ENCODE measurements at regions not wholly inside any gene's neighbourhood (a gene's known extent, or its start where the extent isn't known, plus 50 kb on each side); places are given as distances from the start of the nearest gene placed in this dataset.

DNA sequence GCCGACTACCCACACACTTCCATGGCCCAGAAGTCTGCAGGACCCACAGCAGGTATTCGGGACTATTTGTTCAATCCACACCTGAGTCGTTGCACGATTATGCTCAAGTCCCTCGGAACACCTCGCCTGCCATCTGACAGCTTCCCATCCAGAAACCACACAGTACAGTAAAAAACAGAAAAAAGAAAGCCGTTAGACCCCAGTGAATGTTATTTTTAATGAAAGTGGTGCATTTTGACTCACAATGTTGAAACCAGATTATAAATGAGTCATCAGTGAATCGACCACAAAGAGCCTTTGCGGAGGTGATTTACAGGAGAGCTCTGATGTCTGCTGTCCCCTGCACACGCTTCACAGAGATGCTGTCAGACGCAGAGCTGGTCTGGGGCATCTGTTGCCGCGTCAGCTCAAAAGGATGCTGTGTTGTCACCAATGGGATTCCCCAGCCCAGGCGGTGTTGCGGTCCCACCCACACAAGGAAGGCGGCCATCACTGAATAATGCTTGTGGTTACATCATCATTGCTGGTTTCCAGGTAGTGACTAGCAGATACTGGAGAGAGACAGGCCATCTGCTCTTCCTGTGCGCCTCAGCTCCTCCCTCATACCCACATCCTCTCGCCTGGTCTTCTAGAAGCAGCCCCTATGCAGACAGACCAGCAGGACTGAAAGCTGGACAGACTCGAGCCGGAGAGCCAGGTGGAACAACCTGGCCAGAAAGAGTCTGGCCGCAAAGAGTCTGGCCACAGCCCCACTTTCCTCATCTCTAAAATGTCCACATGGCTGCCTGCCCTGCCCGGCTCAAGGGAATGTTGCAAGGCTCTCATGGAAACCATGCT lies 116.8 kb downstream of the TOMM20 start (continued):
- no peak for TF ChIP-seq ZNF621 (tag by site-specific recombination; IDR thresholded peaks at IDR 0.05)
- TF ChIP-seq ZNF585B (tag by site-specific recombination; IDR thresholded peaks at IDR 0.05): no peak
- no peak for TF ChIP-seq ZNF280C (tag by site-specific recombination; IDR thresholded peaks at IDR 0.05)
- no peak for TF ChIP-seq ZNF654 (tag by site-specific recombination; IDR thresholded peaks at IDR 0.05; ENCODE audit: low read depth)
- no peak for TF ChIP-seq ZNF239 (tag by site-specific recombination; IDR thresholded peaks at IDR 0.05)
- TF ChIP-seq ZNF777 (tag by site-specific recombination; IDR thresholded peaks at IDR 0.05; ENCODE audit: borderline replicate concordance): no peak
- no peak for TF ChIP-seq ZNF274 (IDR thresholded peaks at IDR 0.05; ENCODE audit: low read length)
- TF ChIP-seq ZNF274 (tag by site-specific recombination; IDR thresholded peaks at IDR 0.05; ENCODE audit: borderline replicate concordance): no peak
- peak; percentile 97 for TF ChIP-seq PRDM1 (tag by site-specific recombination; IDR thresholded peaks at IDR 0.05)
- TF ChIP-seq ZNF48 (tag by site-specific recombination; IDR thresholded peaks at IDR 0.05): no peak
- no peak for TF ChIP-seq ZNF202 (tag by site-specific recombination; IDR thresholded peaks at IDR 0.05; ENCODE audit: borderline replicate concordance)
- TF ChIP-seq ZIC2 (tag by site-specific recombination; IDR thresholded peaks at IDR 0.05): no peak
- no peak for TF ChIP-seq ZNF302 (tag by site-specific recombination; IDR thresholded peaks at IDR 0.05; ENCODE audit: low read depth)
- no peak for TF ChIP-seq ZFP3 (tag by site-specific recombination; IDR thresholded peaks at IDR 0.05; ENCODE audit: low read depth)
- TF ChIP-seq ZNF510 (tag by site-specific recombination; IDR thresholded peaks at IDR 0.05; ENCODE audit: insufficient replicate concordance): no peak
- TF ChIP-seq ZNF175 (tag by site-specific recombination; IDR thresholded peaks at IDR 0.05): no peak
- TF ChIP-seq ZNF140 (tag by site-specific recombination; IDR thresholded peaks at IDR 0.05): no peak
- TF ChIP-seq ZNF292 (tag by site-specific recombination; IDR thresholded peaks at IDR 0.05; ENCODE audit: borderline replicate concordance, low read depth): no peak
- no peak for TF ChIP-seq REPIN1 (tag by site-specific recombination; IDR thresholded peaks at IDR 0.05; ENCODE audit: low read depth)
- TF ChIP-seq ZNF335 (tag by site-specific recombination; conservative IDR thresholded peaks at IDR 0.05): no peak
- TF ChIP-seq INSM2 (tag by site-specific recombination; IDR thresholded peaks at IDR 0.05): peak; percentile 58; the same call in 1 of the 2 replicates
- no peak for TF ChIP-seq ZNF133 (tag by site-specific recombination; IDR thresholded peaks at IDR 0.05)
- no peak for TF ChIP-seq MZF1 (tag by site-specific recombination; IDR thresholded peaks at IDR 0.05; ENCODE audit: borderline replicate concordance)
- TF ChIP-seq ZNF404 (tag by site-specific recombination; IDR thresholded peaks at IDR 0.05): no peak
- no peak for TF ChIP-seq KLF7 (tag by site-specific recombination; IDR thresholded peaks at IDR 0.05; ENCODE audit: borderline replicate concordance)
- TF ChIP-seq YY1 (tag by site-specific recombination; IDR thresholded peaks at IDR 0.05): no peak
- no peak for TF ChIP-seq WT1 (tag by site-specific recombination; IDR thresholded peaks at IDR 0.05)
- TF ChIP-seq ZNF555 (tag by site-specific recombination; conservative IDR thresholded peaks at IDR 0.05): no peak
- no peak for TF ChIP-seq ZNF768 (tag by site-specific recombination; IDR thresholded peaks at IDR 0.05)
- TF ChIP-seq ZFP41 (tag by site-specific recombination; IDR thresholded peaks at IDR 0.05; ENCODE audit: borderline replicate concordance): no peak
- TF ChIP-seq FEZF1 (tag by site-specific recombination; IDR thresholded peaks at IDR 0.05): no peak
- no peak for TF ChIP-seq ZNF677 (tag by site-specific recombination; IDR thresholded peaks at IDR 0.05)
- no peak for TF ChIP-seq ZNF830 (tag by site-specific recombination; IDR thresholded peaks at IDR 0.05; ENCODE audit: low read depth)
- TF ChIP-seq, protein P1, sequence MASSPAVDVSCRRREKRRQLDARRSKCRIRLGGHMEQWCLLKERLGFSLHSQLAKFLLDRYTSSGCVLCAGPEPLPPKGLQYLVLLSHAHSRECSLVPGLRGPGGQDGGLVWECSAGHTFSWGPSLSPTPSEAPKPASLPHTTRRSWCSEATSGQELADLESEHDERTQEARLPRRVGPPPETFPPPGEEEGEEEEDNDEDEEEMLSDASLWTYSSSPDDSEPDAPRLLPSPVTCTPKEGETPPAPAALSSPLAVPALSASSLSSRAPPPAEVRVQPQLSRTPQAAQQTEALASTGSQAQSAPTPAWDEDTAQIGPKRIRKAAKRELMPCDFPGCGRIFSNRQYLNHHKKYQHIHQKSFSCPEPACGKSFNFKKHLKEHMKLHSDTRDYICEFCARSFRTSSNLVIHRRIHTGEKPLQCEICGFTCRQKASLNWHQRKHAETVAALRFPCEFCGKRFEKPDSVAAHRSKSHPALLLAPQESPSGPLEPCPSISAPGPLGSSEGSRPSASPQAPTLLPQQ (tag by site-specific recombination; IDR thresholded peaks at IDR 0.05): peak; percentile 92
- TF ChIP-seq ZNF544 (tag by site-specific recombination; IDR thresholded peaks at IDR 0.05): no peak

Data from HEK293 (cell line).